Mesendoderm (in vitro differentiated cells): ENCODE measurements at regions not wholly inside any gene's neighbourhood (a gene's known extent, or its start where the extent isn't known, plus 50 kb on each side); places are given as distances from the start of the nearest gene placed in this dataset.

ENCODE experiments used
- DNase-seq: peaks from one replicate; pipeline ENCODE4 v3.0.0; 2013
- H2AK5ac ChIP-seq: 2 replicates; pipeline ENCODE4 v1.6.1; 2013; ENCODE audit warnings: low read length, inconsistent platforms
- H2BK120ac ChIP-seq: 2 replicates; pipeline ENCODE4 v1.6.1; 2013; ENCODE audit warnings: low read depth, mild to moderate bottlenecking, low read length, moderate library complexity, mixed read lengths
- H2BK15ac ChIP-seq: replicated peaks from 2 replicates; pipeline ENCODE4 v1.6.1; 2013; ENCODE audit warnings: low read depth, mild to moderate bottlenecking, moderate library complexity
- H2BK5ac ChIP-seq: 2 replicates; pipeline ENCODE4 v1.6.1; 2013; ENCODE audit warnings: low read length, inconsistent platforms
- H3K18ac ChIP-seq: 2 replicates; pipeline ENCODE4 v1.6.1; 2013; ENCODE audit warnings: mild to moderate bottlenecking, low read length, mixed read lengths
- H3K23ac ChIP-seq: one replicate; pipeline ENCODE4 v1.6.1; 2013; ENCODE audit warnings: low read length
- H3K27ac ChIP-seq: 2 replicates; pipeline ENCODE4 v1.5.1; 2013; ENCODE audit warnings: low read depth, mild to moderate bottlenecking, inconsistent platforms, low read length, moderate library complexity
- H3K27me3 ChIP-seq: 2 replicates; pipeline ENCODE4 v1.6.1; 2013; ENCODE audit warnings: low read length, control low read depth, mild to moderate bottlenecking, inconsistent platforms; ENCODE audit not compliant: insufficient read depth, poor library complexity
- H3K36me3 ChIP-seq: 2 replicates; pipeline ENCODE4 v1.6.1; 2013; ENCODE audit warnings: low read length, inconsistent platforms; ENCODE audit not compliant: control insufficient read depth, insufficient read depth
- H3K4ac ChIP-seq: one replicate; pipeline ENCODE4 v1.6.1; 2013; ENCODE audit warnings: low read depth, mild to moderate bottlenecking, low read length, moderate library complexity
- H3K4me1 ChIP-seq: 2 replicates; pipeline ENCODE4 v1.6.1; 2013; ENCODE audit warnings: low read depth, low read length, inconsistent platforms; ENCODE audit not compliant: control insufficient read depth
- H3K4me2 ChIP-seq: 2 replicates; pipeline ENCODE4 v1.6.1; 2013; ENCODE audit warnings: low read length
- H3K4me3 ChIP-seq: 2 replicates; pipeline ENCODE4 v1.5.1; 2013; ENCODE audit warnings: mild to moderate bottlenecking, low read length
- H3K56ac ChIP-seq: one replicate; pipeline ENCODE4 v1.6.1; 2013; ENCODE audit warnings: low read length
- H3K79me1 ChIP-seq: 2 replicates; pipeline ENCODE4 v1.6.1; 2013; ENCODE audit warnings: low read length, inconsistent platforms
- H3K79me2 ChIP-seq: 2 replicates; pipeline ENCODE4 v1.6.1; 2013; ENCODE audit warnings: mild to moderate bottlenecking, low read length; ENCODE audit not compliant: control insufficient read depth, insufficient read depth
- H3K9ac ChIP-seq: 2 replicates; pipeline ENCODE4 v1.6.1; 2013; ENCODE audit warnings: low read length, inconsistent platforms
- H4K5ac ChIP-seq: one replicate; pipeline ENCODE4 v1.6.1; 2013; ENCODE audit warnings: low read length
- H4K8ac ChIP-seq: one replicate; pipeline ENCODE4 v1.6.1; 2013; ENCODE audit warnings: low read depth, mild to moderate bottlenecking, control low read depth, low read length, moderate library complexity
- WGBS: extraction: QIAGEN DNeasy Blood & Tissue Kit; methylation state at CpG from one replicate; pipeline ENCODE4 v1.1.7; 2013; ENCODE audit warnings: low lambda C conversion rate, missing lambda C conversion rate; ENCODE audit not compliant: insufficient coverage; ENCODE audit errors: extremely low coverage; 5-methylcytosine and 5-hydroxymethylcytosine counted together

DNA sequence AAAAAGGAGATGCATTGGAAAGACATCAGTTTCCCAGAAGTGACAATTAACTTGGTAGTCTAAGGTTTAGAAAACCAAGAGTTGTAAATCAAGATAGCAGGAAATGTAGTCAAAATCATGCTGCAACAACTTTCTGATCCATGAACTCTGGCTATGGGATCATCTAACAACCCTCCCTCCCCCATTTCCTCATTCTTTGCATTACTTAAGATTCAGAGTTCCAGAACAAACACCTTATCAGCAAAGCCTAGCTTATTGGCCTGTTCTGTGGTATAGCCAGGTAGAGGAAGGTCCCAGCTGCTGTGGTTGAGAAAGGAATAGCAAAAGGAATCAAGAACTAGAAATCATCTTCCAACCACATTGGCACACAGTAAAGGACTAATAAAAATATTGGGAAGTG is 651.1 kb downstream of the METTL15 start:
- H3K9ac ChIP-seq, result no peak overlapping the region
- no peaks in the 10 kb centered on the region for H3K79me2 ChIP-seq
- no peak overlapping the region for H3K4ac ChIP-seq
- H4K5ac ChIP-seq, result no peak overlapping the region
- no peaks in the 10 kb centered on the region for H3K27me3 ChIP-seq
- no peak overlapping the region for H3K23ac ChIP-seq
- peaks cover 3% of the 10 kb centered on the region for H3K4me1 ChIP-seq
- no peaks in the 10 kb centered on the region for H3K79me1 ChIP-seq
- H4K8ac ChIP-seq, result no peak overlapping the region
- no peak overlapping the region for H2BK120ac ChIP-seq
- DNase-seq, result peak; percentile 87
- no peak overlapping the region for H3K27ac ChIP-seq
- no peak overlapping the region for H2AK5ac ChIP-seq
- no peak overlapping the region for H3K18ac ChIP-seq
- H2BK5ac ChIP-seq, result no peak overlapping the region
- no peak overlapping the region for H3K4me3 ChIP-seq
- H2BK15ac ChIP-seq, result no peak overlapping the region
- no peaks in the 10 kb centered on the region for H3K36me3 ChIP-seq
- no peak overlapping the region for H3K4me2 ChIP-seq
- no peak overlapping the region for H3K56ac ChIP-seq

DNA sequence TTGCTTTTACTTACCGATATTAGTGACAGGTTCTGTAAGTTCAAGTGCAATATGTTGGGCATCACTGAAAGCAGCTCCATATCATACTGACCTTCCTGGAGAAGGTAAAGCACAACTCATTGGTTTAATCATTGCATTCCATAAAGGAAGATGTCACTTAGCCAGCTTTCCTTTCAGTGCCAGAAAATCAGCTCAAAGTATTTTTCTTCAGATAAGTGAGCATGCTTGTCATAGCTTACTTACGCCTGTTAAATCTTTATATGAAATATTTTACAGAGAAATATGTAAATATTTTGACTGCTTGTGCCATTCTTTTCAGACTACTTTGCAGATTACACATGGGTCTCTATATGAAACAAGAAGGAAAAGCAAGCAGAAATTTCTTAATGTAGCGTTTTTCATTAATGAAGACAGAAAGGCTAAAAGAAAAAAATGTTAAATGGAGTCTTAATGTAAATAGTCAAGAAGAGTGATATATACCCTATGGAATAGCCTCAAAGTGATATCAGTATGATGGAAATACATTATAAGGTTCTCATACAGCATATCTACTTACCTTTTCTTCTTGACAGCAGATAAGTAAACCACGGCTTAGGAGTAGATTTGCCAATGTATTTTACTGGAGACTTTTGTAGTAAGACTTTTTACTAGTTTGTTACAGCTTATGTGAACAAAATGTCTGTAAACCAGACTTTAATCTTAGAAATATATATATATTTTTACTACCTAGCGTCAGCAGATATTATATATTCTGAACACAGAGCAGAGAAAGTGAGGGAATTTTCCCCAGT is 649.7 kb downstream of the METTL15 start:
- H4K8ac ChIP-seq, result no peak overlapping the region

DNA sequence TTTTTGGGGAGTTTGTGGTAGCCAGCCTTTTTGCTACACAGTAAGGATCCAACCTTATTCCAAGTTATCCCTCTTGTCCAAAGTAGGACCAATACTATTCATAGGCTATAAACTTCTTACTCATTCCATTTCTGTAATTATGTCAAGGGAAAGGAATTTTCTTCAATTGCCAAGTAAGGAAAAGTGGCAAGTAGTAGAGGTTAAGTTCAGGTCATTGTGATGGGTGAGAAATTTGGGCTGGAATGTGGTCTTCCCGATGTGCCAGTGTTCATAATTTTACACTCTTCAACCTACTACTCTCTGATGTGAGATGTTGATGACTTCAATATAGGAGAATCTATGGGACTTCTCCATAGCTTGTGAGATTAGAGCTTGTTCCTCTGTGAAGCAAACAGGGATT is 648.8 kb downstream of the METTL15 start:
- H2BK120ac ChIP-seq, result no peak overlapping the region
- H4K5ac ChIP-seq, result no peak overlapping the region
- no peak overlapping the region for H2BK5ac ChIP-seq
- no peaks in the 10 kb centered on the region for H3K36me3 ChIP-seq
- no peak overlapping the region for H3K27ac ChIP-seq
- H3K23ac ChIP-seq, result no peak overlapping the region
- no peak overlapping the region for H2BK15ac ChIP-seq
- no peak overlapping the region for H3K4ac ChIP-seq
- no peaks in the 10 kb centered on the region for H3K79me1 ChIP-seq
- no CpG with 5 or more reads among the region's 1 CpG for WGBS
- peaks cover 3% of the 10 kb centered on the region for H3K4me1 ChIP-seq
- H3K4me2 ChIP-seq, result no peak overlapping the region
- H3K79me2 ChIP-seq, result no peaks in the 10 kb centered on the region
- no peak overlapping the region for H3K9ac ChIP-seq
- DNase-seq, result peak; percentile 13
- H3K4me3 ChIP-seq, result no peak overlapping the region
- H3K27me3 ChIP-seq, result no peaks in the 10 kb centered on the region
- H2AK5ac ChIP-seq, result no peak overlapping the region
- no peak overlapping the region for H3K56ac ChIP-seq
- no peak overlapping the region for H3K18ac ChIP-seq
- H4K8ac ChIP-seq, result no peak overlapping the region

More for the DNA sequence above, 649.7 kb downstream of the METTL15 start:
- H3K4me1 ChIP-seq, result peaks cover 3% of the 10 kb centered on the region
- H3K4ac ChIP-seq, result no peak overlapping the region
- no peak overlapping the region for H3K4me3 ChIP-seq
- H3K23ac ChIP-seq, result no peak overlapping the region
- no peak overlapping the region for H2BK120ac ChIP-seq
- no CpG with 5 or more reads among the region's 5 CpGs for WGBS
- no peak overlapping the region for H2AK5ac ChIP-seq
- H3K56ac ChIP-seq, result no peak overlapping the region
- DNase-seq, result no peak
- H3K9ac ChIP-seq, result no peak overlapping the region
- no peak overlapping the region for H2BK15ac ChIP-seq
- H3K79me2 ChIP-seq, result no peaks in the 10 kb centered on the region
- H3K79me1 ChIP-seq, result no peaks in the 10 kb centered on the region
- H3K36me3 ChIP-seq, result no peaks in the 10 kb centered on the region
- H3K27ac ChIP-seq, result no peak overlapping the region
- H3K27me3 ChIP-seq, result no peaks in the 10 kb centered on the region
- H4K5ac ChIP-seq, result no peak overlapping the region
- H3K18ac ChIP-seq, result no peak overlapping the region
- H3K4me2 ChIP-seq, result no peak overlapping the region
- no peak overlapping the region for H2BK5ac ChIP-seq

DNA sequence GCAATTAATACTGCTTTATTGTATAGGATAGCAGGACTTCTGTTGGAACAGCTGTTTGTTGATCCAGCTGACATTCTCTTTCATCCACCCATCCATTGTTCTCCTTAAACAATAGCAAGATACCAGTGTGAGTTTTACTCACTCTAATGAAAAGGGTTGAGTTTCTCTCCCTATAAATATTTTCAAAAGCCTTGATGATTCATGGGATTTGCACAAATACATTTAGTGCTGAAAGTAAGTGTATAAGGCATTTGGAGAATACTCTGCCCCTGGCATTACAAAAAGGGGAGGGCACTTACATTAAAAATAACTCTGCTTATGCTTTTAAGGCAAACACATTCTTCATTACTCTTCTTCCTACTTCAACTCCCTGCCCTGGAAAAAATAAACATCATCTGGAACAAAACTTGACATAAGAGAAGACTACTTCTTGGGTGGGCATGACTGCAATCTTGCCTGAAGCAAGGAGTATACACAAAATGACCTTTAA is 634.9 kb downstream of the METTL15 start:
- Histone ChIP-seq H3K4ac (no peak overlapping the region), H2BK120ac (no peak overlapping the region), H3K56ac (no peak overlapping the region), H3K79me2 (no peaks in the 10 kb centered on the region), H3K18ac (no peak overlapping the region), H4K5ac (no peak overlapping the region), H3K4me2 (no peak overlapping the region), H4K8ac (no peak overlapping the region), H3K9ac (no peak overlapping the region), H3K27me3 (no peaks in the 10 kb centered on the region), H3K79me1 (no peaks in the 10 kb centered on the region), H3K27ac (no peak overlapping the region), H2AK5ac (no peak overlapping the region), H3K23ac (no peak overlapping the region), H2BK15ac (no peak overlapping the region), H3K4me3 (no peak overlapping the region), H3K36me3 (no peaks in the 10 kb centered on the region), H3K4me1 (no peaks in the 10 kb centered on the region), H2BK5ac (peak overlapping the region; percentile 41)
- peak; percentile 19 for DNase-seq

DNA sequence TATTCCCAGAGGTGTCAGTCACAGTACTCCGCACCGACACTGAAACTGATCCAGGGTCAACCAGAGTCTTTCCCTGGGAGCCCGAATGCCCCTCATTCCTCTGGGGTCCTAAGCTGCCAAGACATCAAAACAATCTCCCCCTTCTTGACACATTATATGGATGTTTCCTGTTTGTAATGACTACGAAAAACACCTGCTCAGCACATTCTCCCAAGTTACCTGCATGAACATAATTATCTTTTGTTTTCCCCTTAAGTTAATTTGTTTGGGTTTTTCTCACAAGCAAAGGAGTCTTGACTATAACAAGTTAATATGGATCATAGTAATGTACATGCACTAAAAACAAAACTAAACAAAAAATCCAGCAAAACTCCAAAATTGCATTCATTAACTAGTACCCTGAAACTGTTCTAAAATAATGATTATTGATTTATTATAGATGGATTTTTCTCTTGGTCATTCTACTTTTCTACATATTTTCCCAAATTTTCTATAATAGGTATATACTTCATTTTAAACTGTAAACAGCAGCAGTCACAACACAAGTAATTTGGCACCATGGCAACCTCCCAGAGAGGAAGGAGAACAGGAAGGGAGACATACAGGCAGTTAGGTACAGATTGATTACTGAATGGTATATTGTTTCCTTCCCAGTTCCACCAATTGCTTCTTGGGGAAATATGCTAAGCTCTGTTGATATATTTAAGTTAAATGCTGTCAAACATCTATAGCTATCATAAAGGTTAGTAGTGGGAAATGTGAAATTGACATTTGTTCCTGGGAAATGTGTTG is 631.5 kb downstream of the METTL15 start:
- Histone ChIP-seq H4K8ac (no peak overlapping the region), H3K4ac (no peak overlapping the region), H3K4me2 (no peak overlapping the region), H2BK120ac (no peak overlapping the region), H2AK5ac (no peak overlapping the region), H3K9ac (no peak overlapping the region), H3K79me2 (no peaks in the 10 kb centered on the region), H3K4me3 (no peak overlapping the region), H3K36me3 (no peaks in the 10 kb centered on the region), H3K56ac (no peak overlapping the region), H3K18ac (no peak overlapping the region), H3K23ac (no peak overlapping the region), H3K27me3 (no peaks in the 10 kb centered on the region), H2BK15ac (peak overlapping the region; percentile 74), H2BK5ac (no peak overlapping the region), H3K79me1 (no peaks in the 10 kb centered on the region), H4K5ac (no peak overlapping the region), H3K4me1 (no peaks in the 10 kb centered on the region), H3K27ac (no peak overlapping the region)
- DNase-seq, result no peak
- no CpG with 5 or more reads among the region's 4 CpGs for WGBS
